ENCODE measurements at regions not wholly inside any gene's neighbourhood (a gene's known extent, or its start where the extent isn't known, plus 50 kb on each side); places are given as distances from the start of the nearest gene placed in this dataset.
"Not testable (repeated sequence)": the region's sequence is repeated elsewhere in the genome, so short reads cannot be mapped to it uniquely, and the experiment has no call there.

DNA sequence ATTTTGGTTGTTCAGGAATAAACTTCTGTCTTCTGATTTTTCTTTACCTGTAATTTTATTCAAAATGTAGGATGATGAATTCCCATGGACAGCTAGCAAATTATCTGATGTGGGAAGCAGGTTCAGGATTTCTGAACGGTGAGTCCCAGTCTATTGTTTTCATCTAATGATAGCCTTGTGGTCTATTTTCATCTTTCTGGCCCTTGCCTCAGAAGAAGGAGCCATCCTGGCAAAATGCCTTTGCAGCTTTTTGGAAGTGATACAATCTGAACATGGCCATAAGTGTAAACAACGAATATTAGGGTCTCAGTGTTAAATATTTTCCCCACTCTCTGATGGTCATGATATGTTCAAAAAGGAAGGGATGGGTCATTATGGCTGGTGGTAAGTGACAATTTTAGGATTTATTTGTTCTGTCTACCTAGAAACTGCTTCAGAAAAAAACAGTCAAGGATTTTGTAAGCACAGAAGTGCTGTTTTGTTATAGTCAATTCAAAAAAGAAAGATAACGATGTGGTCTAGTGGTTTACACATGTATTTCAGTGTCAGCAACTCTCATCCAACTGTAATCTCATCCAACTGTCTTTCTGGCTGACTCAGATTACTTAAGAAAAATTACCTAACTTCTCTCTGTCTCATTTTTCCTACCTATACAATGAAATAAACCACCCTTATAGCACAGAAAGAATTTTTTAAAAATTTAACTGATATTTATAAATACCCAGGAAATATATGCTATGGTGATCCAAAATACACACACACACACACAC, 272.6 kb upstream of the ERBB4 start:
- Histone ChIP-seq H3K27ac (no peak overlapping the region), H3K27me3 (no peaks in the 10 kb centered on the region), H3K36me3 (ENCODE audit: low read depth, missing control alignments) (no peaks in the 10 kb centered on the region), H3K4me3 (no peak overlapping the region), H3K4me1 (no peaks in the 10 kb centered on the region), H3K9me3 (no peaks in the 10 kb centered on the region)
- WGBS, 2 donors: 50 to 52% methylated on average over 3 of the region's 3 CpGs
- TF ChIP-seq, protein P1, sequence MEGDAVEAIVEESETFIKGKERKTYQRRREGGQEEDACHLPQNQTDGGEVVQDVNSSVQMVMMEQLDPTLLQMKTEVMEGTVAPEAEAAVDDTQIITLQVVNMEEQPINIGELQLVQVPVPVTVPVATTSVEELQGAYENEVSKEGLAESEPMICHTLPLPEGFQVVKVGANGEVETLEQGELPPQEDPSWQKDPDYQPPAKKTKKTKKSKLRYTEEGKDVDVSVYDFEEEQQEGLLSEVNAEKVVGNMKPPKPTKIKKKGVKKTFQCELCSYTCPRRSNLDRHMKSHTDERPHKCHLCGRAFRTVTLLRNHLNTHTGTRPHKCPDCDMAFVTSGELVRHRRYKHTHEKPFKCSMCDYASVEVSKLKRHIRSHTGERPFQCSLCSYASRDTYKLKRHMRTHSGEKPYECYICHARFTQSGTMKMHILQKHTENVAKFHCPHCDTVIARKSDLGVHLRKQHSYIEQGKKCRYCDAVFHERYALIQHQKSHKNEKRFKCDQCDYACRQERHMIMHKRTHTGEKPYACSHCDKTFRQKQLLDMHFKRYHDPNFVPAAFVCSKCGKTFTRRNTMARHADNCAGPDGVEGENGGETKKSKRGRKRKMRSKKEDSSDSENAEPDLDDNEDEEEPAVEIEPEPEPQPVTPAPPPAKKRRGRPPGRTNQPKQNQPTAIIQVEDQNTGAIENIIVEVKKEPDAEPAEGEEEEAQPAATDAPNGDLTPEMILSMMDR (IDR thresholded peaks at IDR 0.05): no peak
- TF ChIP-seq POLR2A (IDR thresholded peaks at IDR 0.05): no peak
- intact Hi-C loops (cut with DNase I; ENCODE audit: low total_unique reads): no loop called here
- DNase-seq: no peak

DNA sequence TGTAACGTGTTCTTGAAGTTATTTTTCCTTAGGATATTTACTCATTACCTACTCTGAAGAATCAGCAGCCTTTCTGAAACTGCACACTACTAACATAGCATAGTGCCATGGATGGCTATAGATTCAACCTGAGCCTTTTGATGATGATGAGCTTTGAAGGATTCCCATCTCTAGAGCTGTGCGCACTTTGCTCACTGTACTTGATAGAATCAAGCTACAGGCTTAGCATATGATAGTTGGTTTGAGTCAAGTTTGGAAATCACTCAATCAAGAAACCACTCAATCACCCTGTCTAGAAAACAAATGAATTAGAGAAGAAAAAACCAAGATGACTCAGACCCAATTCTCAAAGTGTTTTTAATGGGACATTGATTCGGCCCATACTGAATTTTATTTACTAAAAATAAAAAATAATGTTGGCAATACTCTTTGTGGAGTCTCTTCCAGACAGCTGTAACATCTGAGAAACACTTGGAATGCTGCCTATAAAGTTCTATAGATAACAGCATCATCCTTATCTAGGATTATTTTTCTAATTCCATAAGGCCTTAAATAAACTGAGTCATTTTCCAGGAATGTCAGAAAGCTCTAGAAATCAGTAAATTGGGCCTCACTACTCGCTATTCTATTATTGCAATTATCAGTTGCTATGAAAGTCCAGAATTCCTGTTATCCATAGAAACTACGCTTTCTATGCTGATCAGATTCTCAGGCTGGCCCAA, 259.0 kb upstream of the ERBB4 start:
- DNase-seq: no peak
- no peaks in the 10 kb centered on the region for H3K36me3 ChIP-seq (ENCODE audit: low read depth, missing control alignments)
- H3K4me1 ChIP-seq: no peaks in the 10 kb centered on the region
- no peak overlapping the region for H3K27ac ChIP-seq
- H3K4me3 ChIP-seq: no peak overlapping the region
- H3K27me3 ChIP-seq: no peaks in the 10 kb centered on the region
- 69 to 72% methylated on average over 5 of the region's 5 CpGs for WGBS, 2 donors
- intact Hi-C loops (cut with DNase I; ENCODE audit: low total_unique reads): no loop called here
- TF ChIP-seq, protein P1 (IDR thresholded peaks at IDR 0.05): no peak
- no peak for TF ChIP-seq POLR2A (IDR thresholded peaks at IDR 0.05)
- H3K9me3 ChIP-seq: no peaks in the 10 kb centered on the region

DNA sequence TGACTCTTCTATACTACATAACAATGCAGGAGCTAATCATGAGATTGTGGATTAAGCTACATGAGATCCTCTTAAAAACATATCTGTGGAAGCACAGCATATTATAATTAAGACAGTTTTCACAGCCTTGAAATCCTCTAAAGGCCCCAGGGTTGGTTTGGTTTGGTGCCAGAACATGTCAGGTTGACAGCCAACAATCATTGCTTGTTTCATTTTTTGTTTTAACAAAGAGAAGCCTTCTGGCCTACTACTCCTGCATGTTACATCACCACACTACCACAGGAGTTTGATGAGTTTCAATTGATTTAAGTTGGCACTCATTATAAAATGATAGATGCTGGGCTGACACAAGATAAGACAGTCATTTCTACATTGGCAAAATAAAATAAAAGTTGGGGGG, 255.9 kb upstream of the ERBB4 start:
- TF ChIP-seq, protein P1 (IDR thresholded peaks at IDR 0.05): no peak
- TF ChIP-seq POLR2A (IDR thresholded peaks at IDR 0.05): no peak
- intact Hi-C loops (cut with DNase I; ENCODE audit: low total_unique reads): no loop called here
- Histone ChIP-seq H3K9me3 (no peaks in the 10 kb centered on the region), H3K27me3 (no peaks in the 10 kb centered on the region), H3K36me3 (ENCODE audit: low read depth, missing control alignments) (no peaks in the 10 kb centered on the region), H3K27ac (no peak overlapping the region), H3K4me3 (no peak overlapping the region), H3K4me1 (no peaks in the 10 kb centered on the region)
- no peak for DNase-seq

DNA sequence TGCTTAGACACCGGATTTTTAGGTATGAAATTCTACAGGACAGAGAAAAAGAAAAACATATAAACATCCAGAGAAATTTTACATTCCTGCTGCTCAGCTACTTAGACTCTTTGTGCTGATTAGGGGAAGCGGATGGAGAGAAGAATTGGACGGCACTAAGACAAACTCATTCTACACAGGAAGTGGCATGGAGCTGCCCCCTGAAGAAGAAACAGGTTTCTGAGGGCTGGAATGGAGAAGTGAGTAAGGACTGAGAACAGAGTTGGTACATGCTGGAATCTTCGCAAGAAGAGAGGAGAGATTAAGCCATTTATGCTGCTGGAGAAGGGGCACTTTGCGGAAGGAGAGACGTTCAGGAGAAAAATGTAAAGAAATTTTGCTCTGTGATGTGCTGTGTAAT, 253.0 kb upstream of the ERBB4 start:
- H3K4me3 ChIP-seq: no peak overlapping the region
- intact Hi-C loops (cut with DNase I; ENCODE audit: low total_unique reads): no loop called here
- no peaks in the 10 kb centered on the region for H3K4me1 ChIP-seq
- no peak for DNase-seq
- no peaks in the 10 kb centered on the region for H3K27me3 ChIP-seq
- no peak for TF ChIP-seq POLR2A (IDR thresholded peaks at IDR 0.05)
- TF ChIP-seq, protein P1 (IDR thresholded peaks at IDR 0.05): no peak
- no peak overlapping the region for H3K27ac ChIP-seq
- H3K36me3 ChIP-seq (ENCODE audit: low read depth, missing control alignments): no peaks in the 10 kb centered on the region
- H3K9me3 ChIP-seq: no peaks in the 10 kb centered on the region
- WGBS, 2 donors: 84 to 88% methylated on average over 6 of the region's 6 CpGs

DNA sequence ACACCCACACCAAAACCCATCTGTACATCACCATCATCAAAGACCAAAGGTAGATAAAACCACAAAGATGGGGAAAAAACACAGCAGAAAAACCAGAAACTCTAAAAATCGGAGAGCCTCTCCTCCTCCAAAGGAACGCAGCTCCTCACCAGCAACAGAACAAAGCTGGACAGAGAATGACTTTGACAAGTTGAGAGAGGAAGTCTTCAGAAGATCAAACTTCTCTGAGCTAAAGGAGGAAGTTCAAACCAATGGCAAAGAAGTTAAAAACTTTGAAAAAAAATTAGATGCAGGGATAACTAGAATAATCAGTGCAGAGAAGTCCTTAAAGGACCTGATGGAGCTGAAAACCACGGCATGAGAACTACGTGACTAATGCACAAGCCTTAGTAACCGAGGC, 247.5 kb upstream of the ERBB4 start:
- DNase-seq; intact Hi-C loops (cut with DNase I; ENCODE audit: low total_unique reads); H3K4me1 ChIP-seq; H3K4me3 ChIP-seq; H3K36me3 ChIP-seq (ENCODE audit: low read depth, missing control alignments); H3K27ac ChIP-seq; H3K9me3 ChIP-seq; H3K27me3 ChIP-seq: not testable (repeated sequence)
- 89 to 95% methylated on average over 5 of the region's 5 CpGs for WGBS, 2 donors
